ENCODE measurements at regions not wholly inside any gene's neighbourhood (a gene's known extent, or its start where the extent isn't known, plus 50 kb on each side); places are given as distances from the start of the nearest gene placed in this dataset.

GRCh38 chr1:82931006-82931405, 1067.9 kb downstream of the TTLL7 start:
- no peak for FAIRE-seq

GRCh38 chr1:82927753-82928152, 1071.2 kb downstream of the TTLL7 start:
- FAIRE-seq, result no peak

DNA sequence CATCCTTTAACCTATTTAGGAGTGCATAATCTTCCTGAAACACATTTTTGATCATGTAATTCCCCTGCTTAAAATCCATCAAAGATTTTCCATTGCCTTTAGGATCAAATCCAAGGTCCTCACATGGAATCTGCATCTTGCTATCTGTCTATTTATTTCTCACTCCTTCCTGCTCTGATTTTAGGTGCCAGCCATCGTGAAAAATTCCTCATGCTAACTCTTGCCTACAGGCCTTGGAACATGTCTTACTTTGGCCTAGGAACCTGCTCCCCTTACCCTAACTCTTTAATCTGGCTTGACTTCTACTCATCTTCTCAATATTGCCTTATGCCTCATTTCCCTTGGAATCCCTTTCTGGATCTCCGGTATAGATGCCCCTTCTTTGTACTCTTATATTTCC, 1074.3 kb downstream of the TTLL7 start:
- FAIRE-seq, result no peak

DNA sequence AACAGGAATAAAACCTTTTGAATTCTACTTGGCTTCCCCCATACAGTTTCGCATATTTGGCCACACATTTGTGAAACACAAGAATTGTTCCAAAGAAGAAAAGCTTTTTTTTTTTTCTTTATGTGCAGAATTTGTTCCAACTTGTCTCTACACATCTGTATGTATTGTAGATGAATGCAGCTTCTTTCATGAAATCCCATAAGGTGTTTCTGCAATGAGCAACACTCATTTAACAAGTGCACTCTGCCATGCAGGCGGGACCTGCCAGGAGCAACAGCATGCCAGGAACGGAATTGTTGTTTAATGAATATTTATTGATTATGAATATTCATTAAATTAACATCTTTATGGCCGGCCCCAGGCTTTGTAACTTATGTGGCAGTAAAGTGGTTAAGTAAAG, 1075.0 kb downstream of the TTLL7 start:
- no peak for FAIRE-seq

DNA sequence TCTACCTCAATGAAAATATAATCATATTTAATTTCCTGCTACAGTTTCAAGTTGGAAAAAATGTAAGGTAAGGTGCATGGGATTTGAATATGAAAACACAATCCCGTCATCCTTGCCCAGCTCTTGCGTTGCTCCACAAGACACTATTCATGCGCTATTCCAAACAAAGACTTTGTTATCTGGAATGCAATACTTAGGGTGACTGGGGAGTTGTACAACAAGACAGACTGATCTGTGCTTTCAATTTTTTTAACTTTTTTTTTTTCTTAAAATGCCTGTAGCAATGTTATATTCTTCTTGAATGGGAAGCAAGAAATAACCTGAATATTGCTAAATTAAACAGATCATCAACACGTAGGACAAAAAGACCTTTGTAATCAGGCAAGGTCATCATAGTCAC, 1077.2 kb downstream of the TTLL7 start:
- no peak for FAIRE-seq

GRCh38 chr1:82920418-82921248, 1078.3 kb downstream of the TTLL7 start:
- FAIRE-seq, result no peak

- FAIRE-seq, result no peak
Observed at GRCh38 chr1:82919837-82920236, 1079.1 kb downstream of the TTLL7 start.

DNA sequence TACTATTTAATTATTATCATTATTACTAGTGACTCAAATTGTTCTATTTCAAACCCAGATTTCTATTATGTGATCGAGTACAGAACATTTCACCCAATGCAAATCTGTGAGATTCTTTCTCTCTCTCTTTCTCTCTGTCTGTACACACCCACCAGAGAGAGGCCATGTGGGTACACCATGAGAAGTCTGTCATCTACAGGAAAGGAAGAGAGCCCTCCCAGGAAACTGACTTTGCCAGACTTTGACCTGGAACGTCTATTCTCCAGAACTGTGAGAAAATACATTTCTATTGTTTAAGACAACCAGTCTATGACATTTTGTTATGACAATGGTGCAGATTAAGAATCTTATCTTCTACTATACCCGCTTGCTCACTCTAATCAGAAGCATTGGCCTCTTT, 1091.6 kb downstream of the TTLL7 start:
- no peak for FAIRE-seq

GRCh38 chr1:82903626-82904025, 1095.3 kb downstream of the TTLL7 start:
- no peak for FAIRE-seq

DNA sequence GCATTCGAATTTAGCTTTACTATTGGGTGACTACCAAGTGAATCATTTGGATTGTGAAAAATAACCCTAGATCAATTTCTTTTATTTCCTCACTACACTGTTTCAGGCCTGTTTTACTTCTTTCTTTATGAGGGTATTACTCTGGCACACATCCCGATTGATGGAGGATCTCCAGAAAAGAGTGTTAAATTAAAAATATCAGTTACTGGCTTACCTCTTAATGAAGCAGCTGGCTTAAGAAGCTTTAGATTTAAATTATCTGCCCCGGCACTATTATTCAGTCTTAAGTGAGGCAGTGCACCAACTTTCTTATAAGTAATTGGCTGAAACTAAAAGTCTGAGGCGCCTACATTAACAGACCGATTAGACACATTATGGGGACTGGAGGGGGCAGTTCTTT, 1097.4 kb downstream of the TTLL7 start:
- no peak for FAIRE-seq

DNA sequence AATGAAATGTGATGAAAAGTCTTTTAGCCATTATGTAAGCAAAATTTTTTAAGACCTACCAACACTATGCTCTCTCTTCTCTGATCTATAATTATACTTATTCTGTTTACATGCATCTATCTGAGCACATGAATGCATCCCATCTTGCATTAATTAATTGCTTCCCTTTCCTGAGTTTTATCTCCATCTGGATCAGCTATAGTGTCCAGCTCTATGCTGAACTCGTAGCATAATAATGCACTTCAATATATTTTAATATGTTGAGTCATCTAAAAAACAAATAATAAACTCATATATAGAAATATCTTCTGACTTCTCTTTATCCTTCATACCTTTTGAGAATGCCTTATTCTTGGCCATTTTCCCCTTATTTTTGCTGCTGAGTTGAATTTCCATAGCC, 1097.8 kb downstream of the TTLL7 start:
- no peak for FAIRE-seq

- FAIRE-seq, result no peak
Observed at GRCh38 chr1:82899017-82899416, 1098.3 kb downstream of the ADGRL2 start.

DNA sequence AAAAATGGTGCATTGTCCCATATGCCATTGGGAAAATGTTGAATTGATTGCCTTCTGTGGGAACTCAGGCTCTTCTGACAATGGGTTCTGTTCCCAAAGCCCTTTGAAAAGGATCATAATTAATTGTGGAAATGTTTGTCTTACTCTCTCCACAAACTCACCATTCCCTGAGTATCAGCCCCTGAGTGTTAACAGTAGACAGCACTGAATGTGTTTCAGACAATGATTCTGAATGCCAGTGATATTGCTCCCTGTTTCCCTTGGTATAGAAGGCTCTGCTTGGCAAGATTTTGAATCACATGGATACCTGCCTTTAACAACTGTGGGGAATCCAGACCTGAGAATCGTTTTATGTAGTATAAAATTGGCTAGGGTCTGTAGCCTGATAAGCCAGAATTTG, 1096.8 kb downstream of the ADGRL2 start:
- FAIRE-seq, result no peak

DNA sequence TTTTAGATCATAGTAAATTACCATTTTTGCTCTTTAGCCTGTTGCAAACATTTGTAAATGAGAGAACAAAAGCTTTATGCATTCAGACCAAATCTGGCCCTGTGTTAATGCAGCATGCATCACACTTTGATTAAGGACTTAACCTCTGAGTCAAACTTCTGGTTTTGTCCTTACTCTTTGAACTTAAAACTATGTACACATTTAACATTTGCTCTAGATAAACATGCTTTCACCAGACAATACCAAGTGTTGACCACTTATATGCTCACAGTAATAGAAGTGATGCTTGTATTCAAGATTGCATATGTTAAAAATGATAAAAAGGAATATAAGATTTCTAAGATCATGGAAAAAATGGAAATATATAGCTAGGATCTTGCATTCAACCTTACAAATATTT, 1095.3 kb downstream of the ADGRL2 start:
- FAIRE-seq, result no peak

GRCh38 chr1:82894635-82895034, 1093.9 kb downstream of the ADGRL2 start:
- FAIRE-seq, result no peak

DNA sequence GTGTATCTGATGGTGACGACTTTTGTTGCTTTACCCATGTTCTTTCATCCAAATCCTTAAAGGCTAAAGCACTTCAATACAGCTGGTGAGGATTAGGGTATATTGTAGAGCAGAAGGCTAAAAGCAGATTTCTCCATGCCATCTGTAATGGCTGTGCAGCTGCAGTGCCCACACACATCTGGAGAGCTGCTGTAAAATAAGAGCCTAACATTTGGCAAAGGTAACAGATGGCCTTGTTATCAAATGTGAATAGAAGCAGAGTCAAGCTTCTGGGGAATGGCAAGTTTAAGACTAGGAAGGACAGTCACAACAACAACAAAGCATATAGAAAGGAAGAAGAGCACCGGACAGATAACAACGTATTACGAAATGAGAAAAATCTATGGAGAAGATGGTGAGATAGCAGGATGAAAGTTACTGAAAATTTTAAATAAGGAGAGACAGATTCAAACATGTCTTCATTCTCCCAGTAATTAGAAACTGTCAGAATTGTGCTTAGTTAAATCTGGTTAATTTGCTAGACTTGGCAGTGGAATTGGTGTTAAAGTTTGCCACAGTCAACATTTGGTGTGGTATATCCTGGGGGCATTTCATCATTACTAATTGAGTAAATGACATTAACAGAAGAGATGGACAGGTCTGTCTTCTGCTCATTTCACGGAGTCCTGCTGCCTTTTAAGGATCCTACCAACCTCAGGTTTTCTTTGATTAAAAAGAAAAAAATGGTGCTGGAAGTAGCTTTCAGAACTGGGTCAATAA, 1093.2 kb downstream of the ADGRL2 start:
- FAIRE-seq, result no peak

DNA sequence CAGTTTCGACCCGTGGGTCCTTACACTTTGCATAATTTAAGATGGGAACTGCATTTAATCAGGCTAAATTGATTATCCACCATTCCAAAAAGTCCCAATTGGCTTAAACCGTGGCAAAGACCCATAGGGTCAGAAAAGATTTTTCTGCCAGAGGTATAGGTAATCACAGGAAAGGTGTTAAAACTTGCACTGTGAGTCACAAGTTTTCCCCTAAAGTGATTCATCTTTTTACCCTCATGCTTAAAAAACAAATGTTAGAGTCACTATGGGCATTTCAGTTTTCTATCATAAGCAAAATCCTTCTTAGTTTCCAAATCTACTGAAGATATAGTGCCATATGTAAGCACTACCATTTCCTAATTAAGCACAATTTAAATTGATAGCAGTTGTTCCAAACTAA, 1079.8 kb downstream of the ADGRL2 start:
- FAIRE-seq, result no peak

DNA sequence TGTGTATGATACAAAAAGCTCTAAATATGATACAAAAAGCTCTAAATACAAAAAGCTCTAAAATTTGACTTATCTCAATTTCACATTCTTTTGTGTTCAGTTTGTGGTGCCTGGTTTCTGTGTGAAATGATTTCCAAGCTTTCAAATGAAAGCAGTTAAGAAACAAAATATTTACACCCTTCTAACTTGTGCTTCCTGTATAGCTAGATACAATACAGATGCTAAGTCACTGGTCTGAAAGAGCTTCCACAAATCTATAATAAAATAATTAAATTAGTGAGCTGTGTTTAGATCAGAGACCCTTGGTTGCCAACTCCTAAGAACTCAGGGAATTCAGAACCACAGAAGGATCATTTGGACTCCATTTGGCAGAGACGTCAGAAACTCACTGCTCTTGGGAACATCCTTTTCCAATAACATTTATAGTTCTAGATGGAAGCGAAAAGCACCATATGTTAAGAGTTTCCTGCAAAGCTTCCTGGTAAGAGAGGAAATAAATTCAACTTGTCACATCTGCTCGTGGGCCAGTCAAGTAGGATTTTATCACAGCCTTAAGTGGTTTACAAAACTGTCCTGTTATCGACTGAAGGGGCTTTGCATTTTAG, 1079.1 kb downstream of the ADGRL2 start:
- no peak for FAIRE-seq

GRCh38 chr1:82875170-82875569, 1074.4 kb downstream of the ADGRL2 start:
- no peak for FAIRE-seq

GRCh38 chr1:82874041-82874440, 1073.3 kb downstream of the ADGRL2 start:
- no peak for FAIRE-seq

- no peak for FAIRE-seq
Observed at GRCh38 chr1:82870332-82870731, 1069.6 kb downstream of the ADGRL2 start.

- FAIRE-seq, result no peak
Observed at GRCh38 chr1:82867781-82868180, 1067.0 kb downstream of the ADGRL2 start.

DNA sequence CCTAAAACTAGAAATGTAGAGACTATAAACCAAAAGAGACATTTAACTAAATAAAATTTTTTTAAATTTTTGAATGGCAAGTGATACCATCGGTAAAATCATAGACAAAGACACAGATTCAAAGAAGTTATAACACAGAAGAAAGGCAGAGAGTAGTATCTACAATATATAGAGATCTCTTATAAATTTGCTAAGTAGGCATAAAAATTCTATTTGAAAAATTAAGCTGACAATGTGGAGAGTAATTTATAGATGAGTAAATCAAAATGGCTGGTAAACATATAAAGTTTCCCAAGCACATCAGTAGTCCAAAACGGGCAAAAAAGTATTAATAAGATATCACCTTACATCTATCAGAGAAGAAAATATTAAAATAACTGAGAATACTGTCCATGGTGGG, 1061.0 kb downstream of the ADGRL2 start:
- no peak for FAIRE-seq

DNA sequence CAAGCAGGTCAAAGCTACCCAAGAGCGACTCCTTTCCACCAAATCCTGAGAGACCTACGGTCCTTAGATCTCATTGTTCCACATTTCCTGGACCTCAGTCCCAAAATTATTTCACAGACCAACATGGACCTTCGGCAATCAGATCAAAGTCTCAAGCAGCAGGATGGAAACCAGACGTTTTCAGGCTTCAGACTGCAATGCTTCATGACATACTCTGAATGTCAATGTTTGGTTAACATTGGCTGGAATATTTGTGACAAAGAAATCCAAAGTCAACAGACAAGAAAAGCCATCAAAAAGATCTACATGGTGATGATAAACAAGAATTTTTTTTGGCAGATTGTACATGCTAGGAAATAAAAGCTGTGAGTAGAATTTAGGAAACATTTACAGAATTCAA, 1057.3 kb downstream of the ADGRL2 start:
- no peak for FAIRE-seq

Data from colon (tissue), 2 donors.